GM19043 (cell line): ENCODE measurements at regions not wholly inside any gene's neighbourhood (a gene's known extent, or its start where the extent isn't known, plus 50 kb on each side); places are given as distances from the start of the nearest gene placed in this dataset.
"Not testable (repeated sequence)": the region's sequence is repeated elsewhere in the genome, so short reads cannot be mapped to it uniquely, and the experiment has no call there.

Experiments used
- ATAC-seq: cut with Tn5 transposase; IDR thresholded peaks from one replicate; pipeline ENCODE4 v1.9.1; 2021; ENCODE audit warnings: low read depth; ENCODE audit not compliant: unreplicated experiment

- no peak for ATAC-seq
Observed at GRCh38 chr6:115814907-115815306, 245.8 kb downstream of the FRK start.

GRCh38 chr6:115811541-115811940 is 249.2 kb downstream of the FRK start:
- no peak for ATAC-seq

GRCh38 chr6:115798229-115798628 is 262.5 kb downstream of the FRK start:
- no peak for ATAC-seq

- ATAC-seq, result no peak
Observed at GRCh38 chr6:115796829-115797228, 263.9 kb downstream of the FRK start.

GRCh38 chr6:115796061-115796460 is 264.6 kb downstream of the FRK start:
- ATAC-seq, result no peak

- no peak for ATAC-seq
Observed at GRCh38 chr6:115783402-115784061, 277.2 kb downstream of the FRK start.

GRCh38 chr6:115782612-115783011 is 278.1 kb downstream of the FRK start:
- no peak for ATAC-seq

GRCh38 chr6:115773741-115774140 is 286.9 kb downstream of the FRK start:
- no peak for ATAC-seq

- ATAC-seq, result no peak
Observed at GRCh38 chr6:115770851-115771250, 289.8 kb downstream of the FRK start.

- no peak for ATAC-seq
Observed at GRCh38 chr6:115768500-115768899, 292.2 kb downstream of the FRK start.

GRCh38 chr6:115767931-115768330 is 292.8 kb downstream of the FRK start:
- no peak for ATAC-seq

- no peak for ATAC-seq
Observed at GRCh38 chr6:115766745-115767462, 293.8 kb downstream of the FRK start.

GRCh38 chr6:115765966-115766365 is 294.7 kb downstream of the FRK start:
- no peak for ATAC-seq

GRCh38 chr6:115759051-115759450 is 301.6 kb downstream of the FRK start:
- no peak for ATAC-seq

- ATAC-seq, result no peak
Observed at GRCh38 chr6:115753446-115753845, 307.2 kb downstream of the FRK start.

- no peak for ATAC-seq
Observed at GRCh38 chr6:115750946-115751345, 309.7 kb downstream of the FRK start.

- no peak for ATAC-seq
Observed at GRCh38 chr6:115750292-115750691, 310.4 kb downstream of the FRK start.

- ATAC-seq, result no peak
Observed at GRCh38 chr6:115747719-115748118, 313.0 kb downstream of the FRK start.

- not testable (repeated sequence) for ATAC-seq
Observed at GRCh38 chr6:115746583-115746982, 314.1 kb downstream of the FRK start.

GRCh38 chr6:115740907-115741306 is 319.8 kb downstream of the FRK start:
- ATAC-seq, result no peak

GRCh38 chr6:115735610-115736009 is 325.1 kb downstream of the FRK start:
- ATAC-seq, result no peak

- no peak for ATAC-seq
Observed at GRCh38 chr6:115733426-115733825, 327.3 kb downstream of the FRK start.
